Caco-2 (cell line): ENCODE measurements at regions not wholly inside any gene's neighbourhood (a gene's known extent, or its start where the extent isn't known, plus 50 kb on each side); places are given as distances from the start of the nearest gene placed in this dataset.

Experiments used
- BruUV-seq: library from RNA; stranded (reverse); fragments of 400-500 nt; replicated peaks from 2 replicates; lab custom pipeline; 2021; lab: Mats Ljungman, UMichigan
- CTCF ChIA-PET: fragments of 300-600 bp; sonication (Branson Sonifier 250); formaldehyde crosslinking; loops from one replicate; lab custom pipeline; 2022; ENCODE audit warnings: antibody characterized with exemption; lab: Charles Lee
- POLR2A ChIA-PET: fragments of 300-600 bp; sonication (Branson Sonifier 250); formaldehyde crosslinking; loops from one replicate; lab custom pipeline; 2022; ENCODE audit warnings: antibody characterized with exemption; lab: Charles Lee
- DNase-seq, 2 experiments: peaks; one replicate each; pipeline versions ENCODE4 v3.0.0 to v3.0.0-alpha.2; 2020 to 2022
- H3K27me3 ChIP-seq: replicated peaks from 2 replicates; pipeline ENCODE4 v1.6.0; 2011; ENCODE audit warnings: low read length; ENCODE audit not compliant: control insufficient read depth, insufficient read depth
- H3K36me3 ChIP-seq: 2 replicates; pipeline ENCODE4 v1.5.1; 2011; ENCODE audit warnings: low read length; ENCODE audit not compliant: control insufficient read depth, insufficient read depth
- H3K4me1 ChIP-seq: fragments of 250-450 bp; sonication (Bioruptor Pico); 2 replicates; pipeline ENCODE4 v1.5.1; 2020; ENCODE audit warnings: mild to moderate bottlenecking
- H3K4me3 ChIP-seq: 2 replicates; pipeline ENCODE4 v1.5.1; 2011; ENCODE audit warnings: low read depth, mild to moderate bottlenecking, control low read depth, low read length
- H3K9me3 ChIP-seq: fragments of 250-450 bp; sonication (Bioruptor Pico); 2 replicates; pipeline ENCODE4 v1.5.1; 2020; ENCODE audit warnings: mild to moderate bottlenecking, moderate library complexity
- H3K27ac Mint-ChIP-seq: one replicate; pipeline ENCODE4 v1.8.0; 2022; ENCODE audit warnings: mixed read lengths; ENCODE audit not compliant: unreplicated experiment
- H3K27me3 Mint-ChIP-seq: one replicate; pipeline ENCODE4 v1.8.0; 2022; ENCODE audit warnings: mixed read lengths; ENCODE audit not compliant: insufficient read depth, unreplicated experiment
- H3K36me3 Mint-ChIP-seq: one replicate; pipeline ENCODE4 v1.8.0; 2022; ENCODE audit warnings: mild to moderate bottlenecking, mixed read lengths; ENCODE audit not compliant: insufficient read depth, unreplicated experiment
- H3K4me1 Mint-ChIP-seq: one replicate; pipeline ENCODE4 v1.8.0; 2022; ENCODE audit warnings: low read depth, mixed read lengths; ENCODE audit not compliant: unreplicated experiment
- H3K4me3 Mint-ChIP-seq: one replicate; pipeline ENCODE4 v1.8.0; 2022; ENCODE audit warnings: mild to moderate bottlenecking, moderate library complexity, mixed read lengths; ENCODE audit not compliant: unreplicated experiment
- H3K9me3 Mint-ChIP-seq: one replicate; pipeline ENCODE4 v1.8.0; 2022; ENCODE audit warnings: mixed read lengths; ENCODE audit not compliant: unreplicated experiment
- CTCF ChIP-seq, 2 experiments: fragments of 200-600 bp in 1 of 2; IDR thresholded peaks; 1 replicate in 1 of 2; 2 replicates in 1 of 2; pipeline versions ENCODE4 v1.5.1 to v1.8.0; 2011 to 2022; ENCODE audit warnings: antibody characterized with exemption in 1 of 2, control low read depth in 1 of 2, inconsistent platforms in 1 of 2, low read depth in 1 of 2, low read length in 1 of 2, mild to moderate bottlenecking in 1 of 2, moderate library complexity in 1 of 2; ENCODE audit not compliant: insufficient read depth in 1 of 2, severe bottlenecking in 1 of 2, unreplicated experiment in 1 of 2
- intact Hi-C: fragments of 100-400 bp; cut with micrococcal nuclease; formaldehyde crosslinking; loops from one replicate; pipeline ENCODE4 v1.10.0; 2022; ENCODE audit not compliant: unreplicated experiment

- no peaks in the 10 kb centered on the region for H3K27me3 Mint-ChIP-seq
- H3K27me3 ChIP-seq: no peaks in the 10 kb centered on the region
- TF ChIP-seq CTCF (IDR thresholded peaks at IDR 0.05; ENCODE audit: insufficient read depth in 1 of 2, low read depth in 1 of 2, low read length in 1 of 2, severe bottlenecking in 1 of 2, unreplicated experiment in 1 of 2): no peak
- H3K4me1 ChIP-seq: peaks cover 23% of the 10 kb centered on the region
- no peak for DNase-seq
- no peaks in the 10 kb centered on the region for H3K9me3 Mint-ChIP-seq
- ChIA-PET CTCF (interaction anchor here (0.6 kb wide), 2 partner anchors 121 to 197 kb away, joined by 3 to 4 read pairs; no protein-coding TSS in a partner anchor), POLR2A (no interaction called here)
- peaks cover 12% of the 10 kb centered on the region for H3K4me1 Mint-ChIP-seq
- no peak overlapping the region for H3K27ac Mint-ChIP-seq
- H3K36me3 Mint-ChIP-seq: no peaks in the 10 kb centered on the region
- no peaks in the 10 kb centered on the region for H3K36me3 ChIP-seq
- no peak overlapping the region for H3K4me3 Mint-ChIP-seq
- no TSS peak for BruUV-seq
- H3K9me3 ChIP-seq: no peaks in the 10 kb centered on the region
- intact Hi-C loops: no loop called here
- no peak overlapping the region for H3K4me3 ChIP-seq
Observed at GRCh38 chr9:136604823-136605525, 57.7 kb upstream of the EGFL7 start.

GRCh38 chr9:136603901-136604814 lies 58.3 kb upstream of the NOTCH1 start:
- no peaks in the 10 kb centered on the region for H3K36me3 ChIP-seq
- POLR2A ChIA-PET: no interaction called here
- H3K4me3 Mint-ChIP-seq: no peak overlapping the region
- H3K36me3 Mint-ChIP-seq: peaks cover 2% of the 10 kb centered on the region
- no peak overlapping the region for H3K4me3 ChIP-seq
- peaks cover 12% of the 10 kb centered on the region for H3K4me1 Mint-ChIP-seq
- no peaks in the 10 kb centered on the region for H3K27me3 Mint-ChIP-seq
- H3K27me3 ChIP-seq: no peaks in the 10 kb centered on the region
- no peak for DNase-seq
- no peak overlapping the region for H3K27ac Mint-ChIP-seq
- no peak for TF ChIP-seq CTCF (IDR thresholded peaks at IDR 0.05; ENCODE audit: insufficient read depth in 1 of 2, low read depth in 1 of 2, low read length in 1 of 2, severe bottlenecking in 1 of 2, unreplicated experiment in 1 of 2)
- intact Hi-C loops: no loop called here
- H3K9me3 ChIP-seq: no peaks in the 10 kb centered on the region
- H3K4me1 ChIP-seq: peaks cover 24% of the 10 kb centered on the region
- CTCF ChIA-PET: interaction anchor here (0.6 kb wide), 1 partner anchor 120 kb away, joined by 3 read pairs; no protein-coding TSS in a partner anchor
- H3K9me3 Mint-ChIP-seq: no peaks in the 10 kb centered on the region
- no TSS peak for BruUV-seq

- no peak overlapping the region for H3K27ac Mint-ChIP-seq
- intact Hi-C loops: no loop called here
- no peak for TF ChIP-seq CTCF (IDR thresholded peaks at IDR 0.05; ENCODE audit: insufficient read depth in 1 of 2, low read depth in 1 of 2, low read length in 1 of 2, severe bottlenecking in 1 of 2, unreplicated experiment in 1 of 2)
- Histone ChIP-seq H3K4me1 (peaks cover 22% of the 10 kb centered on the region), H3K27me3 (no peaks in the 10 kb centered on the region), H3K9me3 (no peaks in the 10 kb centered on the region), H3K4me3 (no peak overlapping the region), H3K36me3 (no peaks in the 10 kb centered on the region)
- DNase-seq: no peak
- CTCF ChIA-PET: no interaction called here
- no peaks in the 10 kb centered on the region for H3K9me3 Mint-ChIP-seq
- H3K27me3 Mint-ChIP-seq: no peaks in the 10 kb centered on the region
- H3K4me1 Mint-ChIP-seq: peaks cover 6% of the 10 kb centered on the region
- POLR2A ChIA-PET: no interaction called here
- BruUV-seq: no TSS peak
- no peak overlapping the region for H3K4me3 Mint-ChIP-seq
- peaks cover 5% of the 10 kb centered on the region for H3K36me3 Mint-ChIP-seq
Observed at GRCh38 chr9:136603216-136603615, 57.4 kb upstream of the NOTCH1 start.
